ENCODE measurements at regions not wholly inside any gene's neighbourhood (a gene's known extent, or its start where the extent isn't known, plus 50 kb on each side); places are given as distances from the start of the nearest gene placed in this dataset.
"Not testable (repeated sequence)": the region's sequence is repeated elsewhere in the genome, so short reads cannot be mapped to it uniquely, and the experiment has no call there.

DNA sequence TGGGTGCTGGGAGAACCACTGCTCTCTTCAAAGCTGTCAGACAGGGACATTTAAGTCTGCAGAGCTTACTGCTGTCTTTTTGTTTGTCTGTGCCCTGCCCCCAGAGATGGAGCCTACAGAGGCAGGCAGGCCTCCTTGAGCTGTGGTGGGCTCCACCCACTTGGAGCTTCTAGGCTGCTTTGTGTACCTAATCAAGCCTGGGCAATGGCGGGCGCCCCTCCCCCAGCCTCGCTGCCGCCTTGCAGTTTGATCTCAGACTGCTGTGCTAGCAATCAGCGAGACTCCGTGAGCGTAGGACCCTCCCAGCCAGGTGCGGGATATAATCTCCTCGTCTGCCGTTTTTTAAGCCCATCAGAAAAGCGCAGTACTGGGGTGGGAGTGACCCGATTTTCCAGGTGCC, 125.6 kb upstream of the LRATD1 start:
- not testable (repeated sequence) for DNase-seq

DNA sequence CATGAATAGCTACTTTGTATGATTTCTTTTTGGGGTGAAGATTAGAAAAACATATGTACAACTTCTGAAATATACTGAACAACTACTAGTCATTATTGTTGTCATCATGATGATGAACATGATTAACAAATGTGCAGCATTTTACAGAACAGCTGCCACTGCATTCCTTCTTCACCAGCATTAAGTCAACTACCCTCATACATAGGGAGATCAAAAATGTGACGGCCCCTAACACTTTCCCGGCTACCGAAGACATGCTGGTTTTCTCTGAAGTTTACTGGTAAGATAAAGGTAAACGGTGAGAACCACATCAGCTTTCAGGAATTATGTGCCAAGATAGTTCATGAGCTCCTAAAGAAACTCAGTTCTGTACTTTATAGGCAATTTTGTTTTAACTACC, 121.0 kb upstream of the LRATD1 start:
- DNase-seq: no peak

DNA sequence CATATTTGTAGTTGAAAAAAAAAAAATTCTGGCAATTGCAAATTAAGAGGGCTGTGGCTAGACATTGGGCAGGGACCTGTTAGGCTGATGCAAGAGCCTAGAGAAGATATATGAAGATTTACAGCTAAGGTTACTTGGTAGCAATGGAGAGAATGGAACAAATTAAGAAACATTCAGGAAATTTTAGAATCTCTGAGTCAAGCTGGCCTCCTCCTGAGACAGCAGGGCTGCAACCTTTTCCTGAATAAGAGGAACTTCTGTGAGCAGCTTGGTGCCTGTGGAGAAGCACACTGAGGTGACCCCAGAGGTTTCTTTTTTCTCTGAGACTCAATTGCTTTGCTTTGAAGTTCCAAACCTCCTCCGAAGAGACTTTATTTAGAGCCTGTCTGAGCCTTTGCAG, 118.6 kb upstream of the LRATD1 start:
- DNase-seq: no peak

DNA sequence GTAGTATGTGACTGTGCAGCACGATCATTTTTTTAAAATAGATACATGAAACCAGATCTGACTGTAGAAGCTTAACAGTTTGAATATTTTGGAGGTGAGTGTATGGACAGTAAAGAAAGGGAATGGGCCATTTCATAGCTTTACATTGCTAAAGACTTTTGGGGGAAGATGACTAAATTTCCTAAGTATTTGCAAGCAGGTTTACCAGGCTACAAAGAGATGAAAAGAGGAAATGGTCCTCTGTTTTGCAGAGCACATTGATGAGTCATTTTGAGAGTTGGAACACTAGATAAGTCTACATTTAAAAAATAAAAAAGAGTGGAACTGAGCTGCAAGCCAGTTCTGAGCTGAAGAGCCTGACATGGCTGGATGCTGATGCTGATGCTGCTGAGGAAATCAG, 115.7 kb upstream of the LRATD1 start:
- no peak for DNase-seq

DNA sequence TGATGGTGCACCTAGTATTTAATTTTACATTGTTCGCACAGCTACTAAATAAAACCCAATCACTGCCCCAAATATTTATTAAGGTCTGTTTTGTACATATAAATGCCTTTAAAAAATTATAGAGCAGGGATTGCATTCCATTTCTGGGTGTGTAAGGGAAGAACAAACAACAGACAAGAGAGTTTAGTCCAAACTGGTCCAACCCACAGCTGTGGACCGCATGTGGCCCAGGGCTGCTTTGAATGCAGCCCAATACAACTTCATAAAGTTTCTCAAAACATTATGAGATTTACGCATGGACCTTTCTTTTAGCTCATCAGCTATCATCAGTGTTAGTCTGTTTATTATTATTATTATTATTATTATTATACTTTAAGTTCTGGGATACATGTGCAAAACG, 114.8 kb upstream of the LRATD1 start:
- no peak for DNase-seq

DNA sequence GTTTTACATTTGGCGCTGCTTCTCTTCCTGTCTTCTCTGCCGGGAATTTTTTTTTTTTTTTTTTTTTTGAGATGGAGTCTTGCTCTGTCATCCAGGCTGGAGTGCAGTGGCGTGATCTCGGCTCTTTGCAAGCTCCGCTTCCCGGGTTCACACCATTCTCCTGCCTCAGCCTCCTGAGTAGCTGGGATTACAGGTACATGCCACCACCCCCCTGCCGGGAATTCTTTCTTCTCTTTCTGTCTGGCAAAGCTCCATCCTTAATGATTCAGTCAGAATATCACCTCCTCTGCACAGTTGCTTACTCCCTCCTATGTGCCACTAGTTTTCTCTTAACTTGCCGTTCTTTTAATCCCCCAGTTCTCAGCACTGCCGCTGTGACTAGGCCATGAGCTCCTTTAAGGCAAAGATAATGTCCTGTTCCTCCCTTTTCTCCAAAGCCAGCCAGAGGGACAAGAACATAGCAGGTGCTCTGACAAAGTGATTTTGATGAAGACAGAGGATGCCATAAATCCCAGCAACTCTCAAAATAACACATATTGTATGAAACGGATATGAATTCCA, 112.1 kb upstream of the LRATD1 start:
- DNase-seq: no peak

DNA sequence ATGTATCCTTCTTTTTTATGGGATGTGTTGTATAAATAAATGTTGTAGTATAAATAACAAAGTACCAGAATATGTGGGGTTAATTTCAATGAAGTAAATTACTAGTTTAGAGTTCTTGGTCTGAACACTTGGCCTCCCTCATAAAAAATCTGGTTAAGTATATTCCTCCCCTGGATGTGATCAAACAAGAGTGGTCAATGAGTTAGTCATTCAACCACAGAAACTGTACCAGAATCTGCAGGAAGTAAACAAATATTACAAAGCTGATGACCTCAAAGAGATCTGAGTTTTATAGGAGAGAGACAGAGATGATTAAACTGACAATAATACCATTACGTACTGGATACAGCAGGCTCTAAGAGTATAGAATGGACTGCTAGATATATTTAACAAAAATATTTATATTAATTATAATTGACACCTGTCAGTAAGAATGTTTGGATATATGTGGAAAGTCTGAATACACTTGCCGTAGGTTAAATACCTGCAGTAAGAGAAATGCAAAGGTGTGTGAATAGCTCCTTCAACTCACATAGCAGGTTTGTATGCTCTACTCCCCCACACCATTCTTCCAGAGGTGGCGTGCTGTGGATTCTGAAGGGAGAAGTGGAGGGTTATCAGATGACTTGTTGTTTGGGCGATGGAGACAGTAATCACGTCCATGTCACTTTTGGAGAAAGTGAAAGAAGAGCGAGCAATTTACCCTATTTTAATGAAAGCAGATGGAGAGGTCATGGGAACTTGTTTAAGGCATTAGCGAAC, 108.3 kb upstream of the LRATD1 start:
- no peak for DNase-seq

DNA sequence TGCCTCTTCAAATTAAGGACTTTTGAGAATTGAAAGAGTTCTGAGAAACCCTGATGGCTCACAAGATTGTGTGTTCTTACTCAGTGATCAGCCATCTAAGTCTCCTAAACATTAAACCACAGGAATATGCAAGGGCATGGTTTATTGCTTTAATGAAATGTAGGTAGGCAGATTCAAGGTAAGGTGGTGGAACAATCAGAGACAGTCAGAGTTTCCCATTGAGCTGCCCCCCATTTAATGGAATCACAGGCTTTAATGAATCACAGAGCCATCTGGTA, 107.8 kb upstream of the LRATD1 start:
- no peak for DNase-seq

DNA sequence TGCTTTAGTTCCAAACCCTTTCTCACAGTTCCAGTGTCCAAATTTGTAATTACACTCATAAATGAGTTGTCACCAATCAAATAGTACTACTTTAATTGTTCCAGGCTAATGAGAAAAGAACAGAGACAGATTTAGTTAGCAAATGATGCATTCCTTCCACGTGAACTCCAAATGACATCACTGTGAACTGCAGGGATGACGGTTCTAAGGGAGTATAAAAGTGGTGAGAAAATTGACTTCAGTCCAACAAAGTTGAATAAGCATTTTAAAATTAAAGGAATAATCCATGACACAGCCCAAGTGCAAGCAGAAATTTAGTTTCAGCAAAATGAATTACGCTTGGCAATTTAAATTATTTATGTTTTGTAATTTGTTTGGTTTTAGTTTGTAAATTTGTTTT, 102.0 kb upstream of the LRATD1 start:
- no peak for DNase-seq

DNA sequence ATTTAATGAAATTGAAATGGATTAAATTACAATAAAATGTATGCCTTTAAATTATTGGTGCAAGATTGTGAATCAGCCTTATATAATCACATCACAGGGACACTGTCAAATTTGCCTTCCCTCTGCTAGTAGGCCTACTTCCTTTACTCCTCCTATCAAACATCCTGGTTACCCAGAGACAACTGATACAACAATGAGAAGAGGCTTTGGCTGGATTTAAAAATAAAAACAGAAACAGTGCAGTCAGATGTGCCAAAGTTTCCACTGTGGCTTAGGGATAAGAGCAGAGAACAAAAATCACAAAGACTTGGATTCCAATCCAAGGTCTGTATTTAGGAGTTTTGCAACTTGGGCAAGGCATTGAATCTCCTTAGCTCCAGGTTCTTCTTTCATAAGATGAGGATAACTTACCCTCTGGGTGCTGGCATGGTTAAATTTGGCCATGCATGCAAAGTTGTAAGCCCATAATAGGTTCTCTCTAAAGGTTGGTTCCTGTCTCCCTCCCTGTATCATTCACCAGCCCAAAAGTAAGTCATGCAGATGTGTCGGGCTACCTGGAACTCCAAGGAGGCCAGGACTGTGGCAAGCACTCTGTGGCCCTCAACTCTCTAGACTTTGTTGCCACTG, 99.3 kb upstream of the LRATD1 start:
- DNase-seq: no peak

DNA sequence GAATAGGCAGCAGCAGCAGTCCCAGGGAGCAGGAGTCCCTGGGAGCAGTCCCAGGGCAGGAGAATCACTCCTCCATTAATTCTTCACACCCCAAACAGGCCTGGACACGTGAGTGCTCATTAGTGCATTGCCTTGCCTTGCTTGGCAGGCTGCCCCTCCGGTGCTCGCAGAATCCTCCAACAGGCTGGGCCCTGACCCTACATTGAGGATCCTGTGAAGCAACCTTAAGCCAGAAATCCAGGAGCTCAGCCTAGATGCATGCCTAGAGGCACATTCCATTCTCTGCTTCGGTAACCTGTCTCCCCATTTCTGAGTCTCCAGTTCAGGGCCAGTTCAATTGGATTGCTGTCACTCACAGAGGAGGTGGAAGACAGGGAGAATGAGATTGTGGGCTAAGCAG, 97.4 kb upstream of the LRATD1 start:
- no peak for DNase-seq

DNA sequence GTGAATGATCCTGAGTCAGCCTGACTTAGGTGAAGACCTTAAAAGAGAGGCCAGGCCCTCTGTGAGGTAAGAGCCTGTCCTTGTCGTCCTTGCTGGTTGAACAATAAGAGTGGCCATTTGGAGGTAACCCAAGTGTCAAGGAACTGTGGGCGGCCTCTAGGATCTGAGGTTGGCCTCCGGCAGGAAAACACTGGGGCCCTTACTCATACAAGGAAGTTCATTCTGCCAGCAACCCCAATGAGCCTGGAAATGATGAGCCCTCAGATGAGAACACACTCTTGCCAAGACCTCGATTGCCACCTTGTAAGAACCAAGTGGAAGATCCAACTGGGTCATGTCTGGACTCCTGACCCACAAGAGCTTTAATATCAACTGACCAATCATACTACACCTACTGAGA, 95.5 kb upstream of the LRATD1 start:
- no peak for DNase-seq

DNA sequence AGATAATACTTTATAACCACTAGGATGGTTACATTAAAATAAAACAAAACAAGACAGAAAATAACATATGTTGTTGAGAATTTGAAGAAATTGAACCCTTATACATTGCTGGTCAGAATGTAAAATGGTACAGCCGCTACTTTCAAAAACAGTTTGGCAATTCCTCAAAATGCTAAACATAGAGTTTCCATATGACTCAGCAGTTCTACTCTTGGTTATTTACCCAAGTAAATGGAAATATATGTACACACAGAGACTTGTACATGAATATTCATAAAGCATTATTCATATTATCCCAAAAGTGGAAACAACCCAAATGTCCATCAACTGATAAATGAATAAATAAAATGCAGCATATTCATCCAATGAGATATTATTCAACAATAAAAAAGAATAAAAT, 92.5 kb upstream of the LRATD1 start:
- no peak for DNase-seq

DNA sequence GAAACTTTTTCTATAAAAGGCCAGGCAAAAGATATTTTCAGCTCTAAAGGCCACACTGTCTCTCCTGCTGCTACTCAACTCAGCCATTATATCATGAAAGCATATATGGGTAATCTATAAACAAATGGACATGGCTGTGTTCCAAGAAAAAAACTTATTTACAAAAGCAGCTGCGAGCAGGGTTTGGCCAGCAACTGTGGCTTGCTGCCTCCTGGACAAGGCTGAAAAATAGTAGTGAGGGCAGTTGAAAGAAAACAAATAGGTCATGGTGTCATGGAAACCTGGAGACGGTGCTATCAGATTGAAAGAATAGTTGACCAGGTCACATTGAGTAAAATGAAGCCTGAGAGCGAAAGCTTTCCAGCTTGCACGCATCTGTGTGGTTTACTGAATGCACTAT, 89.2 kb upstream of the LRATD1 start:
- no peak for DNase-seq

DNA sequence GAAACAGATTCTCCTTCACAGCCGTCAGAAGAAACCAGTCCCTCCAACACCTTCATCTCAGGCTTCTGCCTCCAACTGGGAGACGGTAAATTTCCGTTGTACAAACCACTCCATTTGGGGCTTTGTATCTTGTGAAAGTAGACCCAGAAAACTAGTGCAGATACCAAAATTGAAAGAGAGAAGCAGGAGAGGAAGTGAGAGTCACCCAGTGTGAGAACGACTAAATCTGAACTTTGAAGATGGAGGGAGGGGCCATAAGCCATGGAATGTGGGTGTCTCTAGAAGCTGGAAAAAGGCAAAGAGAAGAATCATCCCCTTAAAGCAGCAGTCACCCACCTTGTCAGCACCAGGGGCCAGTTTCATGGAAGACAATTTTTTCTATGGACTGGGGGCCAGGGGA, 88.3 kb upstream of the LRATD1 start:
- DNase-seq: no peak

DNA sequence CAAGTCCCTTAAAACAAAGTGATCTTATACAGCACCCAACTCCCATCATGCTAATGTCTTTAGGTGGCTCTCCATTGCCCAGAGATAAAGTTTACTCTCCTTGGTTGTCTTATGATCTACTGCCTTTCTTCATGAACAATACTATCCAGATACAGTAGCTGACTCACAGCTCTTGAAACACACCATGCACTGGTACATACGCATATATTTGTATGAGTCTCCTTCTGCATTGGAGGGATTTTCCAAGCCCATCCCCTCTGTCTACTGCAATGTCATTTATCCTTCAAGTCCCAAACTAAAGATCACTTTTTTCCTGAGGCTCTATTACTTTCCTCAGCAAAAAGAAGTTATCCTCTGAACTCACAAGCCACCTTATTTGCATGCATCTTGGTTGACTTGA, 84.7 kb upstream of the LRATD1 start:
- DNase-seq: no peak

DNA sequence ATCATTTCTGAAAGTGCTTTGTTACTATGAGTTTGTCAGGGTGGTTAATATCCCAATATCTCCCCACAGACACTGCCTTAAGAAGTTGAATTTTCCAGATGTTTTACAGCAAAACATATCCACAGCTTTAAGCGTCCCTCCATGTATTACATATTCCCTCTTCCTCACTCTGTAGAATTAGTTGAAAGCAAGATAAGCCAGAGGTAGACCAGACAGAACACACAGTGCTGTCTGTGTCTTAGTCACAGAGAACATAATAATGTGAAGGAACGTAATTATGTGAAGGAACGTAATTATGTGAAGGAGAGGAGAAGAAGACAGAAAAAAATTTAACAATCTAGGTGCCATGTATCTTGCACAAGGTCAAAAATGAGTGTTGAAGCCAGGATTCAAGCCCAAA, 81.9 kb upstream of the LRATD1 start:
- no peak for DNase-seq

DNA sequence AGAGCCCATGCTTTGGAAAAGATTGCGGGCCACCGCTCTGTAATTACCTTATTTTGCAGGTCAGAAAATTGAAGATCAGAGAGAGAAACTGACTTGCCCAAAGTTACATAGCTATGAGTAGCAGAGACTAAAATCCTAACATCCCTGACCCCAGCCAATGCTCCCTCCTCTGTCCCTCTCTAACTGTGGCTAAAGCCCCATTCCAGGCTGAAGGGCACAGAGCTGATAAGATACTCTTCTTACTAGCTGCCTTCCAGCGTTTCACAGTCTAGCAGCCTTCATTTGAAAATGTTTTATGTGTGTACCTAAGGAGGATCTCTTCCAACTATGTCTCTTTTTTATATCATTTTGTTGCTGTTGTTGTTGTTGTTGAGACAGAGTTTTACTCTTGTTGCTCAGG, 81.4 kb upstream of the LRATD1 start:
- DNase-seq: no peak

DNA sequence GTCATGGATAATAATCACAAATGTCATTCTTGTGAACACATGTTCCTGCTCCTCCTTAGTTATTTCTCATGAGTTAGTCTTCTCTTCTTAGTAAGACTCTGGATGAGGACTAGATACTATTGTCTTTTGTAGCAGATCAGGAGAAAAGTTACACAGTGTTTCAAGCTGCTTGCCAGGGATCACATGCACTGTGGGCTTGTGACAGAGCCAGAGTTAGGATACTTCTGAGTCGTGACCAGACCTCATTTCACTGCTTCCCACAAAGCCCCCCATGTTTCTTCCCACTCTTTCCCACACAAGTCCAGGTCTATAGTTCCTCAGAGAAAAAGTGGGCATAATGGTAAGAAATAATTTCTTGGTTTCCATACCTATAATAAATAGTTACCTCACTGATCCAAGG, 80.2 kb upstream of the LRATD1 start:
- DNase-seq: no peak

DNA sequence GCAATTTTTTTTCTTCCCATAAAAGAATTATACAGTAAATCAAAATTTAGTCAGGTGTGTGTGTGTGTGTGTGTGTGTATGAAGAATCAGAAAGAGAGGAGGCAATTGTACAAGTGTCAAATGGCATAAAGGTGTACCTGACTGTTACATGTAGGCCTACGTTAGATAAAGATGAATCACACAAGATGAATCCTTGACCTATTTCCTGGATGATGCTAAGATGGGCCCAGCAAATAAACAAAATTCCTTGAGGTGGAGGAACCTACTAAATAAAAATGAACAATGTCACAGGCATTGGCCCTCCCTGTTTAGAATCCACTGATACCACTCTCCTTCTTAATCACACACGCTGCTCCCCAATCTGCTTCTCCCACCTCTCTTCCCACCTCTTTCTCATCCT, 79.7 kb upstream of the LRATD1 start:
- DNase-seq: no peak

DNA sequence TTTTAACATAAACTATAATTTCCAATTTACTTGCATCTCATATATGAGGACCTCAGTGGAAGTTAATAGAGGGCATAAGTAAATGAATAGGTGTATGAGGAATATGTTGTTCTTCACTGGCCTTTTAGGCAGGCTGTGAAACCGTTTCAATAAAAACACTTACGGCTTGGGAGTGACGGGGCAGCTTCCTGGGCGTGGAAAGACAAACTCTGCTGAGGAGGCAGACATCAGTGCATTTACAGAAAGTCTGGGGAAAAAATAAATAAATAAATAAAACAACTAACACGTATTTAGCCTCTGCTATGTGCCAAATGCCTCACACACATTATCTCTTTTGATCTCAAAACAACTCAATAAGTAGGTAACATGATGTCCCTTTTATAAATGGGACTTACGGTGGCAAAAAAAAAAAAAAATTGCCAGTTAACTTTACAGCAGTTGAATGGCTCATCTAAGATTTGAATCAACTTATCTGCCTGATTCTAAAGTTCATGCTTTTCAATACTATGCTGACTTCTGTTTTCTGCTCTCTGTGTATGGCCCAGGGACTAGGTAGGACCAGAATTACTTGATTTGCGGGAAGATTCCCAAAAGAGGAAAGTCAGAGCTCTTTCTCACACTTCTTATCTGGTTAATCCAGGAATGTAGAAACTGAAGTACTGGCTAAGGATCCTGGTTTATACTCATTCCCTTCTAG, 77.5 kb upstream of the LRATD1 start:
- DNase-seq: no peak

DNA sequence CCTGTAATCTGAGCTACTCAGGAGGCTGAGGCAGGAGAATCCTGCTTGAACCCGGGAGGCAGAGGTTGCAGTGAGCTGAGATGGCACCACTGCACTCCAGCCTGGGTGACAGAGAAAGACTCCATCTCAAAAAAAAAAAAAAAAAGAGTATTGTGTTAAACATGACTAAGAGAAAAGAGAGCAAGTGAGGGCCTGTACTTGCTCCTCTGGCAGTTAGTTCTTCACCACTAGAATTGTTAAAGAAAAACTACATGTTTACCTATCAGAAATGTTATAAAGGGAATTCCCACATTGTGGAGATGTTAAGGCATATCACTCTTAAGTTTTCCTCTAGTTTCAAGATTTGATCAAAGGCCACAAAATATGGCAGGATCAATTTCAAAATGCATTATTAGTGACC, 75.4 kb upstream of the LRATD1 start:
- no peak for DNase-seq

DNA sequence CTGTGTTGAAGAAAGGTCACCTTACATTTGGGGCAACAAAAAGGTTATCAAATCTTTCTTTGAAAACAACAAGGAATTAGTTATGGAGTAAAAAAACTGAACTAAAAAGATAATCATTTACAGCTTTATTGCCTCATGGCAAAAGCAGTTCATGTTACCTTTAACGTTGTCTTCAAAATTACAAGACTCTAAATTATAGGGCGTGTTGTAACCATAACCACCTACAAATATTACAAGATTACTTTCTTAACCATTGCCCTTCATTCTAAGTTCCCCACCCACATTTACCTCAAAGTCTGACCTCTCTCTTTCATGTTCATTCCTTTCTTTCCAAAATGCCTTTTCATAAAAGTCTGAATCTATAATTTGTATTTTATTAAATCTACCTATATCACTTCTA, 74.6 kb upstream of the LRATD1 start:
- no peak for DNase-seq

DNA sequence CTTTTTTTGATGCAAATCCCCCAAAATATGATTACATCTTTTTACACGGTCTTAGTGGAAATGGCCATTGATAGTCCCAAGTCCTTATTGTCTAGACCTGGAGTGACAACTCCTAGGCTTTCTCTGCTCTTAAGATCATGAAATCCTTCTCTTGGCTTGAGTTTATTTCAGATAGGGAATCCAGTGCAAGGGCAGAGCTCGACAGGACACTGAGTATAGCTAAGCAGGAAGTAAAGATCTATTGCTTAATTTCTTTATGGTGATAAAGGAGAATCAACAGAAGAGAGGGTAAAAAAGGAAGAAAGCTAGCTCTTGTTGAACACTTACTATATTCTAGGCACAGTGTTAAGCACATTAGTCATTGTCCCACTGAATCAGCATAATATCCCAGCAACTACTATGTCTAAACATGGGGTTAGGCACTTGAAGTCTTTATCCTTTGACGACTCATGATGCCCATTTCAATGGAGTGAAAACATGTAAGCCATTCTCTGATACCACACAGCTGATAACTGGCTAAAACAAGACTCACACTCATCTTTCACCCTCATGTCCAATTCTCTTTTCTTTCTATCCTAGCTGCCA, 74.1 kb upstream of the LRATD1 start:
- no peak for DNase-seq
